Endothelial cell (in vitro differentiated cells): ENCODE measurements at regions not wholly inside any gene's neighbourhood (a gene's known extent, or its start where the extent isn't known, plus 50 kb on each side); places are given as distances from the start of the nearest gene placed in this dataset.
"Not testable (repeated sequence)": the region's sequence is repeated elsewhere in the genome, so short reads cannot be mapped to it uniquely, and the experiment has no call there.

Source experiments
- DNase-seq: peaks from one replicate; pipeline ENCODE4 v3.0.0; 2021; ENCODE audit warnings: low spot score
- H3K27ac Mint-ChIP-seq: one replicate; pipeline ENCODE4 v1.8.0; 2021; ENCODE audit warnings: mixed read lengths, inconsistent platforms; ENCODE audit not compliant: unreplicated experiment
- H3K27me3 Mint-ChIP-seq: one replicate; pipeline ENCODE4 v1.8.0; 2021; ENCODE audit warnings: mild to moderate bottlenecking, moderate library complexity, mixed read lengths, inconsistent platforms; ENCODE audit not compliant: unreplicated experiment
- H3K36me3 Mint-ChIP-seq: one replicate; pipeline ENCODE4 v1.8.0; 2021; ENCODE audit warnings: mild to moderate bottlenecking, low read depth, mixed read lengths, inconsistent platforms; ENCODE audit not compliant: unreplicated experiment
- H3K4me1 Mint-ChIP-seq: one replicate; pipeline ENCODE4 v1.8.0; 2021; ENCODE audit warnings: mild to moderate bottlenecking, mixed read lengths, inconsistent platforms; ENCODE audit not compliant: unreplicated experiment
- H3K4me3 Mint-ChIP-seq: one replicate; pipeline ENCODE4 v1.8.0; 2021; ENCODE audit warnings: mild to moderate bottlenecking, mixed read lengths, inconsistent platforms; ENCODE audit not compliant: unreplicated experiment
- H3K9me3 Mint-ChIP-seq: one replicate; pipeline ENCODE4 v1.8.0; 2021; ENCODE audit warnings: mixed read lengths, inconsistent platforms; ENCODE audit not compliant: unreplicated experiment
- TF ChIP-seq, protein P1 (sequence below): fragments of 200-600 bp; sonication (generic); IDR thresholded peaks from one replicate; pipeline ENCODE4 v1.5.0; 2021; ENCODE audit warnings: antibody characterized with exemption; ENCODE audit not compliant: unreplicated experiment

DNA sequence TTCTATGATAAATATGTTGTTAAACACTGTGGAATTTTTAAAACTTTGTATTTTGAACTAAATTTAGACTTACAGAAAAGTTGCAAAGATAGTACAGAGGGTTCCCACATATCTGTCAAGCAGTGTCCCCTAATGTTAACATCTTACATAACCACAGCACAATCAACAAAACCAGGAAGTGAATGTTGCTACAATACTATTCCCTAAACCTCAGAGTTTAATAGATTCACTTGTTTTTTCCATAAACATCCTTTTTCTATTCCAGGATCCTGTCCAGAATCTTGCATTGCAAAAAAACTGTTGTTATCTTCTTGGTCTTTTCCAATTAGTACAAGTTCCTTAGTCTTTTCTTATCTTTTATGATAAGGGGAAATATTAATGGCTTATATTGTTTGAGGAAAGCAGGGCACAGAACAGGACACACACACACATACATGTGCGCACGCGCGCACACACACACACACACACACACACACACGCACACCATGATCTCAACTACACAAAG, 251.1 kb upstream of the TRIB2 start:
- H3K36me3 Mint-ChIP-seq, result no peaks in the 10 kb centered on the region
- TF ChIP-seq, protein P1, sequence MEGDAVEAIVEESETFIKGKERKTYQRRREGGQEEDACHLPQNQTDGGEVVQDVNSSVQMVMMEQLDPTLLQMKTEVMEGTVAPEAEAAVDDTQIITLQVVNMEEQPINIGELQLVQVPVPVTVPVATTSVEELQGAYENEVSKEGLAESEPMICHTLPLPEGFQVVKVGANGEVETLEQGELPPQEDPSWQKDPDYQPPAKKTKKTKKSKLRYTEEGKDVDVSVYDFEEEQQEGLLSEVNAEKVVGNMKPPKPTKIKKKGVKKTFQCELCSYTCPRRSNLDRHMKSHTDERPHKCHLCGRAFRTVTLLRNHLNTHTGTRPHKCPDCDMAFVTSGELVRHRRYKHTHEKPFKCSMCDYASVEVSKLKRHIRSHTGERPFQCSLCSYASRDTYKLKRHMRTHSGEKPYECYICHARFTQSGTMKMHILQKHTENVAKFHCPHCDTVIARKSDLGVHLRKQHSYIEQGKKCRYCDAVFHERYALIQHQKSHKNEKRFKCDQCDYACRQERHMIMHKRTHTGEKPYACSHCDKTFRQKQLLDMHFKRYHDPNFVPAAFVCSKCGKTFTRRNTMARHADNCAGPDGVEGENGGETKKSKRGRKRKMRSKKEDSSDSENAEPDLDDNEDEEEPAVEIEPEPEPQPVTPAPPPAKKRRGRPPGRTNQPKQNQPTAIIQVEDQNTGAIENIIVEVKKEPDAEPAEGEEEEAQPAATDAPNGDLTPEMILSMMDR, result no peak
- no peak overlapping the region for H3K4me3 Mint-ChIP-seq
- DNase-seq, result no peak
- H3K9me3 Mint-ChIP-seq, result no peaks in the 10 kb centered on the region
- H3K27ac Mint-ChIP-seq, result peak overlapping the region; percentile 80
- no peaks in the 10 kb centered on the region for H3K27me3 Mint-ChIP-seq
- H3K4me1 Mint-ChIP-seq, result peaks cover 8% of the 10 kb centered on the region

GRCh38 chr2:12467303-12467702, 249.4 kb upstream of the TRIB2 start:
- no peak overlapping the region for H3K27ac Mint-ChIP-seq
- no peak overlapping the region for H3K4me3 Mint-ChIP-seq
- no peaks in the 10 kb centered on the region for H3K27me3 Mint-ChIP-seq
- H3K4me1 Mint-ChIP-seq, result peaks cover 8% of the 10 kb centered on the region
- no peak for DNase-seq
- no peaks in the 10 kb centered on the region for H3K36me3 Mint-ChIP-seq
- H3K9me3 Mint-ChIP-seq, result no peaks in the 10 kb centered on the region
- TF ChIP-seq, protein P1, result no peak

DNA sequence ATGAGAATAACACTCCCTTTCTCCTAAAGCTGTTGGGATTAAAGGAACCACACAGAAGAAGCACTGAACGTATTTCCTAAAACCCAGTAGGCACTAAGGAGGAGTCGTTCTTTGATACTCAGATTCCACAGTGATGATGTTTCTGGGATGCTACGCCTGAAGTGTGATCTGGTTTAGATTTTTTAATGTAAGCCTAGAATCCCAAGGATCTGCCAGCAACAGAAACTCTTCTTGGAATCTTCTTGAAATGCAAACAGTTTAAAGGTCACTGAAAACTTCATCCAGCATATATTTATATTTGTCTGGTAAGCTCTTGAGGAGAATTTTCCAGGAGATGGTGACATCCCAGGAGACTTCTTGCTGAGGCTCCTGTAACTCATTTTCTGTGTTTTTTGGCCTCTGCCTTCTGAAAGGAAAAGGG, 247.6 kb upstream of the TRIB2 start:
- no peaks in the 10 kb centered on the region for H3K9me3 Mint-ChIP-seq
- no peak overlapping the region for H3K4me3 Mint-ChIP-seq
- no peak for DNase-seq

DNA sequence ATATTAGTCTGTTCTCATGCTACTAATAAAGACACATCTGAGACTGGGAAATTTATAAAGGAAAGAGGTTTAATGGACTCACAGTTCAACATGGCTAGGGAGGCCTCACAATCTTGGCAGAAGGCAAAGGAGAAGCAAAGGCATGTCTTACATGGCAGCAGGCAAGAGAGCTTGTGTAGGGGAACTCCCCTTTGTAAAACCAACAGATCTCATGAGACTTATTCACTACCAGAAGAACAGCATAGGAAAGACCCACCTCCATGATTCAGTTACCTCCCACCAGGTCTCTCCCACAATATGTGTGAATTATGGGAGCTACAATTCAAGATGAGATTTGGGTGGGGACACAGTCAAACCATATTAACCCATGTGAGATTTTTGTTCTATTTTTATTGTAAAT, 244.5 kb upstream of the TRIB2 start:
- not testable (repeated sequence) for H3K9me3 Mint-ChIP-seq, H3K4me3 Mint-ChIP-seq, H3K4me1 Mint-ChIP-seq, H3K27me3 Mint-ChIP-seq, H3K36me3 Mint-ChIP-seq, DNase-seq, H3K27ac Mint-ChIP-seq

More for the DNA sequence above, 247.6 kb upstream of the TRIB2 start:
- H3K36me3 Mint-ChIP-seq, result no peaks in the 10 kb centered on the region
- H3K27ac Mint-ChIP-seq, result no peak overlapping the region
- TF ChIP-seq, protein P1, result no peak
- H3K4me1 Mint-ChIP-seq, result peaks cover 6% of the 10 kb centered on the region
- no peaks in the 10 kb centered on the region for H3K27me3 Mint-ChIP-seq

DNA sequence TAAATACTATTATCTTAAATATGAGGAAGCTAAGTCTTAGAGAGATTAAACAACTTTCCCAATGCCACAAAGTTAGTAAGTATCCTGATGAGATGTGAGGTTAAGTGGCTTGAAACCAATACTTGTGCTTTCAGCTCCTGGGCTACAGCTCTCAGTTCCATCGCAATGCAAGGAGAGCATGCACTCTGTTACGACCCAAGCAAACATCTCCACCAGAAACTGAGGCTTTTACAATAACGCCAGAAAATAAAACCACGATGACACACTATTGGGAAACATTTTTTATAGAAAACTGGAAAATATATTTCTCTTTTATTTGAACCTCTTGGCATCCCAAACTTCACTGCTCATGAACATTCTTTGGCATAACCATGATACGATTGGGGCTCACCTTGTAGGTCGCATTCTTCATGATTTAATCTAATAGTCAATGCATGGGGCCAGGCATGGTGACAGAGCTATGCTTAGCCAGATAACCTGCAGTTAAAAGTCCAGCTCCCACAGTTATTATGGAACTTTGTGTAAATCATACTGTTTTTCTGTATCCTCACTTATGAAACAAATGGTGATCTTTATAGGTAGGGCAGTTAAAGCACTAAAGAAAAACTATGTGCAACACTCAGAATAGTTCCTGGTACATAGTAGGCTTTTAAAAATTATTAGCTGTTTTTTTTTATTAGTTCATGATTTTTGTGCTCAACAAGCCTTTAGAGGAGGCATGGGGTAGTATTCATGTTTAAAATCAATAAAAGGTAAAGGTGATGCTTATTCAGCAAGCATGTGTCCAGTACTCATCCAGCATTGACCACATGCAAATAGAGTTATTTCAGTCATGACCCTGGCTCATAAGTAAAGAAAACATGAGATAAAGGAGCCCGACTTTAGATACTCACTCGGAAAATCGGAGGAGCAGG, 238.3 kb upstream of the TRIB2 start:
- no peak overlapping the region for H3K27ac Mint-ChIP-seq
- no peaks in the 10 kb centered on the region for H3K9me3 Mint-ChIP-seq
- H3K27me3 Mint-ChIP-seq, result peaks cover 3% of the 10 kb centered on the region
- H3K4me1 Mint-ChIP-seq, result no peaks in the 10 kb centered on the region
- TF ChIP-seq, protein P1, result no peak
- DNase-seq, result no peak
- H3K36me3 Mint-ChIP-seq, result no peaks in the 10 kb centered on the region
- no peak overlapping the region for H3K4me3 Mint-ChIP-seq
